CD4-positive, alpha-beta T cell (primary cell): ENCODE measurements at regions not wholly inside any gene's neighbourhood (a gene's known extent, or its start where the extent isn't known, plus 50 kb on each side); places are given as distances from the start of the nearest gene placed in this dataset.

Source experiments
- ATAC-seq: fragments of 200-7000 bp; cut with Tn5 transposase; one replicate; pipeline ENCODE4 v1.10.0; 2022; ENCODE audit warnings: mild to moderate bottlenecking; ENCODE audit not compliant: poor library complexity
- CTCF ChIA-PET: fragments of 350-600 bp; sonication (Branson Sonifier 250); formaldehyde crosslinking; loops from one replicate; lab custom pipeline; 2021; ENCODE audit warnings: antibody characterized with exemption, inconsistent platforms; lab: Charles Lee
- POLR2A ChIA-PET: fragments of 350-600 bp; sonication (Branson Sonifier 250); formaldehyde crosslinking; loops from one replicate; lab custom pipeline; 2021; ENCODE audit warnings: antibody characterized with exemption, inconsistent platforms; lab: Charles Lee
- DNase-seq, 14 experiments: peaks; one replicate each; pipeline ENCODE4 v3.0.0-alpha.2; 2013 to 2020; ENCODE audit warnings: mixed read lengths in 2 of 14
- H3K27ac ChIP-seq, 2 donors: one replicate each; pipeline versions ENCODE4 v1.5.1 to v1.7.0; 2013; ENCODE audit warnings: low read length in 2 of 2, low read depth in 1 of 2, mild to moderate bottlenecking in 1 of 2
- H3K27me3 ChIP-seq, 2 experiments: 1 replicate in 1 of 2; 2 replicates in 1 of 2; pipeline versions ENCODE4 v1.6.1 to v1.7.0; 2013; ENCODE audit warnings: low read length in 2 of 2, control low read depth in 1 of 2, mild to moderate bottlenecking in 1 of 2, moderate library complexity in 1 of 2; ENCODE audit not compliant: insufficient read depth in 2 of 2, control insufficient read depth in 1 of 2
- H3K36me3 ChIP-seq: one replicate; pipeline ENCODE4 v1.6.1; 2013; ENCODE audit warnings: low read length, control low read depth; ENCODE audit not compliant: insufficient read depth
- H3K4me1 ChIP-seq: one replicate; pipeline ENCODE4 v1.6.1; 2013; ENCODE audit warnings: low read length, control low read depth; ENCODE audit not compliant: insufficient read depth
- H3K4me3 ChIP-seq: one replicate; pipeline ENCODE4 v1.5.1; 2013; ENCODE audit warnings: mild to moderate bottlenecking, low read length, moderate library complexity
- H3K9me3 ChIP-seq, 2 experiments: 1 replicate in 1 of 2; 2 replicates in 1 of 2; pipeline versions ENCODE4 v1.6.1 to v1.7.0; 2013; ENCODE audit warnings: low read length in 2 of 2, mild to moderate bottlenecking in 2 of 2, control low read depth in 1 of 2, moderate library complexity in 1 of 2; ENCODE audit not compliant: control insufficient read depth in 1 of 2, insufficient read depth in 1 of 2
- H3K27ac Mint-ChIP-seq: one replicate; pipeline ENCODE4 v1.8.0; 2020; ENCODE audit warnings: mixed read lengths
- H3K27me3 Mint-ChIP-seq: one replicate; pipeline ENCODE4 v1.8.0; 2021; ENCODE audit warnings: mixed read lengths
- H3K36me3 Mint-ChIP-seq: one replicate; pipeline ENCODE4 v1.8.0; 2021; ENCODE audit warnings: low read depth, mixed read lengths
- H3K4me1 Mint-ChIP-seq: one replicate; pipeline ENCODE4 v1.8.0; 2021; ENCODE audit warnings: low read depth, mixed read lengths
- H3K4me3 Mint-ChIP-seq: one replicate; pipeline ENCODE4 v1.8.0; 2020; ENCODE audit warnings: mild to moderate bottlenecking, mixed read lengths
- H3K9me3 Mint-ChIP-seq: one replicate; pipeline ENCODE4 v1.8.0; 2020; ENCODE audit warnings: mixed read lengths
- intact Hi-C, 2 experiments: fragments of 100-400 bp; cut with DNase I in 1 of 2; cut with micrococcal nuclease in 1 of 2; formaldehyde crosslinking; loops; one replicate each; pipeline versions ENCODE4 v1.15.1 to v1.9.0; 2023 to 2025; cut with DNase I, micrococcal nuclease
- TF ChIP-seq, protein P1 (sequence below): fragments of 200-600 bp; IDR thresholded peaks from one replicate; pipeline ENCODE4 v1.8.0; 2022; ENCODE audit warnings: antibody characterized with exemption, mild to moderate bottlenecking

DNA sequence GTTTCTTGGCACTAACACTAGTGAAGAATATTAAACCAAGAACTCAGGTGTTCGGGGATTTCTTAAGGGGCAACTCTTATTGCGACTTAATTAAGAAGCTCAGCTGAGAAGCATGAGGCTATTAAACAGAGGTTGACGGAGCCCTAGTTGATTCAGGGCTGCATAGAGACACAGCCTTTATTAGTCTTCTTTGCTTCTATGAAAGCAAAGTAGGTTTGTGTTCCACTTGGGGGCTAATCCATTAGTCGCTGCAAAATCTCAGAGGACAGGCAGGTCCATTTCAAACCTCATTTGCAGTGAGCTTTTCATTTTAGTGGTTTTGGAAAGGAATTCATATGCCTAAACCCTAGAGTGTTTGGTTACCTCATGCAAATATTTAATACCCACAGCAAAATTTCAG, 506.6 kb upstream of the SULF2 start:
- no peak overlapping the region for H3K27ac Mint-ChIP-seq
- no peaks in the 10 kb centered on the region for H3K9me3 Mint-ChIP-seq
- POLR2A ChIA-PET = no interaction called here
- H3K9me3 ChIP-seq = no peaks in the 10 kb centered on the region
- H3K4me3 ChIP-seq = no peak overlapping the region
- no peaks in the 10 kb centered on the region for H3K36me3 ChIP-seq
- H3K4me1 Mint-ChIP-seq = no peaks in the 10 kb centered on the region
- intact Hi-C loops = no loop called here
- no peaks in the 10 kb centered on the region for H3K27me3 ChIP-seq
- ATAC-seq = no peak
- TF ChIP-seq, protein P1, sequence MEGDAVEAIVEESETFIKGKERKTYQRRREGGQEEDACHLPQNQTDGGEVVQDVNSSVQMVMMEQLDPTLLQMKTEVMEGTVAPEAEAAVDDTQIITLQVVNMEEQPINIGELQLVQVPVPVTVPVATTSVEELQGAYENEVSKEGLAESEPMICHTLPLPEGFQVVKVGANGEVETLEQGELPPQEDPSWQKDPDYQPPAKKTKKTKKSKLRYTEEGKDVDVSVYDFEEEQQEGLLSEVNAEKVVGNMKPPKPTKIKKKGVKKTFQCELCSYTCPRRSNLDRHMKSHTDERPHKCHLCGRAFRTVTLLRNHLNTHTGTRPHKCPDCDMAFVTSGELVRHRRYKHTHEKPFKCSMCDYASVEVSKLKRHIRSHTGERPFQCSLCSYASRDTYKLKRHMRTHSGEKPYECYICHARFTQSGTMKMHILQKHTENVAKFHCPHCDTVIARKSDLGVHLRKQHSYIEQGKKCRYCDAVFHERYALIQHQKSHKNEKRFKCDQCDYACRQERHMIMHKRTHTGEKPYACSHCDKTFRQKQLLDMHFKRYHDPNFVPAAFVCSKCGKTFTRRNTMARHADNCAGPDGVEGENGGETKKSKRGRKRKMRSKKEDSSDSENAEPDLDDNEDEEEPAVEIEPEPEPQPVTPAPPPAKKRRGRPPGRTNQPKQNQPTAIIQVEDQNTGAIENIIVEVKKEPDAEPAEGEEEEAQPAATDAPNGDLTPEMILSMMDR = no peak
- no peaks in the 10 kb centered on the region for H3K36me3 Mint-ChIP-seq
- H3K27me3 Mint-ChIP-seq = peaks cover 22% of the 10 kb centered on the region
- DNase-seq = no peak
- no peak overlapping the region for H3K4me3 Mint-ChIP-seq
- CTCF ChIA-PET = no interaction called here
- no peaks in the 10 kb centered on the region for H3K4me1 ChIP-seq
- H3K27ac ChIP-seq = no peak overlapping the region

DNA sequence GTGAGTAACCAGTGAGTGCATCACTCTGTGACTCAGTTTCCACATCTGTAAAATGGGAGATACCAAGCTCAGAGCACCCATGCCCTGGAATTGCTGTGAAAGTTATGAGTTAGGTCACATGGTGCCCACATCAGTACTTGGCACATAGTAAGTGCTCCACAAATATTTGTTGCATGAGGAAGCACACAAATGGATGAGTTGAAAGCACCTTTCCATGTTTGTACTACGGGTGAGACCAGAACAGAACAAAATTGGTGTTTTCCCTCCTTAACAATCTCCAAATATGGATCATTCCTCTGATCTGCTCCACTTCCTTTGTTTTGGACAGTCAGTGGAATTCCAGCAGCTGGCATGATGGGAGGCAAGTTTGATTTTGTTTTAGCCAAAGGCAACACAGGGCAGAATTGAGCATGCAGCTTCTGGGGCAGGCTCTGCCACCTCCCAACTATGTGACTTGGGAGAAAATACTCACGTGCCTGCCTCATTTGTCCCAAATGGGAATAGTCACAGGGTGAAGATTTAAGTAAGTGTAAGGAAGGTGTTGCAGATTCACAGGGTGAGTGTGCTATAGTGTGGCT, 503.7 kb upstream of the SULF2 start:
- H3K4me1 Mint-ChIP-seq = no peaks in the 10 kb centered on the region
- no peak overlapping the region for H3K27ac ChIP-seq
- H3K4me3 ChIP-seq = no peak overlapping the region
- TF ChIP-seq, protein P1 = no peak
- no peak for DNase-seq
- peaks cover 23% of the 10 kb centered on the region for H3K27me3 Mint-ChIP-seq
- ChIA-PET POLR2A (no interaction called here), CTCF (no interaction called here)
- no peaks in the 10 kb centered on the region for H3K36me3 ChIP-seq
- H3K9me3 Mint-ChIP-seq = no peaks in the 10 kb centered on the region
- H3K4me3 Mint-ChIP-seq = no peak overlapping the region
- no peak for ATAC-seq
- no peaks in the 10 kb centered on the region for H3K27me3 ChIP-seq
- intact Hi-C loops = no loop called here
- H3K4me1 ChIP-seq = no peaks in the 10 kb centered on the region
- H3K27ac Mint-ChIP-seq = no peak overlapping the region
- no peaks in the 10 kb centered on the region for H3K36me3 Mint-ChIP-seq
- H3K9me3 ChIP-seq = no peaks in the 10 kb centered on the region

DNA sequence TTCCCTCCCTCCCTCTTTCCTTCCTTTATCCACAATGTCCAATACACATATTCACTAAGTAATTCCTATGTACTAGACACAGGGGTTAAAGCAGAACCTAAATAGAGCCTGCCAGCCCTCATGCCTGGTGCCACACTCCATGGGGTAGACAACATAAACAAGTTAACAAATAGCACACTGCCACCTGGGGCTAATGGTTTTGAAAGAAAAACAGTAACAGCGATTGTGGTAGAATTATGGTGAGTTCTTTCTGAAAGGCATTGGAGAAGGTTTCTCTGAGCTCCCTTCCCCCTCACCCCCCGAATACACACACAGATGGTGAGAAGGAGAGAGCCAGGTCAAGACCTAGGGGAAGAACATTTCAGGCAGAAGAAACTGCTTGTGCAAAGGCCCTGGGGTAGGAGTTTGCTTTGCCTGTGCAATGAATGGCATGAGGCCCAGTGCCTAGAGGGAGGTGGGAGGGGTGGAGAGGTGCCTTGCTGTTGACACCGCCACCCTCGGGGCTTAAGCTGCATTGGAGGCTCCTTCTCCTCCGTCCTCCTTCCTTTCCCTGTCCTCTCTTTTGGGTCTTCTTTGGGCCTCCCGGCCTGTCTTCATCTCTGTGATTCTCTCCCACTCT, 502.4 kb upstream of the SULF2 start:
- Histone ChIP-seq H3K9me3 (no peaks in the 10 kb centered on the region), H3K36me3 (no peaks in the 10 kb centered on the region), H3K27me3 (peaks cover 0 to 3% of the 10 kb centered on the region in 2 experiments), H3K27ac (no peak overlapping the region), H3K4me3 (no peak overlapping the region), H3K4me1 (no peaks in the 10 kb centered on the region)
- peaks cover 29% of the 10 kb centered on the region for H3K27me3 Mint-ChIP-seq
- ChIA-PET POLR2A (no interaction called here), CTCF (no interaction called here)
- H3K27ac Mint-ChIP-seq = no peak overlapping the region
- DNase-seq (no peak), ATAC-seq (no peak)
- no peak overlapping the region for H3K4me3 Mint-ChIP-seq
- intact Hi-C loops = no loop called here
- TF ChIP-seq, protein P1 = no peak
- no peaks in the 10 kb centered on the region for H3K9me3 Mint-ChIP-seq
- H3K36me3 Mint-ChIP-seq = no peaks in the 10 kb centered on the region
- no peaks in the 10 kb centered on the region for H3K4me1 Mint-ChIP-seq
